CD4-positive, alpha-beta memory T cell (primary cell): ENCODE measurements at regions not wholly inside any gene's neighbourhood (a gene's known extent, or its start where the extent isn't known, plus 50 kb on each side); places are given as distances from the start of the nearest gene placed in this dataset.

Source experiments
- CTCF ChIA-PET: fragments of 350-600 bp; sonication (Branson Sonifier 250); formaldehyde crosslinking; loops from one replicate; lab custom pipeline; 2021; ENCODE audit warnings: inconsistent platforms; ENCODE audit not compliant: partially characterized antibody; lab: Charles Lee
- POLR2A ChIA-PET: fragments of 350-600 bp; sonication (Branson Sonifier 250); formaldehyde crosslinking; loops from one replicate; lab custom pipeline; 2021; ENCODE audit not compliant: partially characterized antibody; lab: Charles Lee
- DNase-seq, 5 donors: peaks; one replicate each; pipeline versions ENCODE4 v3.0.0 to v3.0.0-alpha.2; 2020 to 2022; ENCODE audit warnings: mixed read lengths in 1 of 5
- H3K27ac ChIP-seq: one replicate; pipeline ENCODE4 v1.7.0; 2013; ENCODE audit warnings: low read depth, low read length
- H3K27me3 ChIP-seq: 2 replicates; pipeline ENCODE4 v1.7.0; 2013; ENCODE audit warnings: mild to moderate bottlenecking, low read length, moderate library complexity; ENCODE audit not compliant: insufficient read depth
- H3K36me3 ChIP-seq: 2 replicates; pipeline ENCODE4 v1.7.0; 2013; ENCODE audit warnings: mild to moderate bottlenecking, low read length, moderate library complexity; ENCODE audit not compliant: insufficient read depth
- H3K4me1 ChIP-seq: 2 replicates; pipeline ENCODE4 v1.7.0; 2013; ENCODE audit warnings: mild to moderate bottlenecking, low read length, moderate library complexity; ENCODE audit not compliant: insufficient read depth
- H3K4me3 ChIP-seq, 2 donors: one replicate each; pipeline ENCODE4 v1.7.0; 2013; ENCODE audit warnings: low read length in 2 of 2, mild to moderate bottlenecking in 1 of 2
- H3K9me3 ChIP-seq, 2 donors: one replicate each; pipeline ENCODE4 v1.7.0; 2013; ENCODE audit warnings: low read length in 2 of 2, control low read depth in 1 of 2; ENCODE audit not compliant: control insufficient read depth in 1 of 2
- H3K27ac Mint-ChIP-seq, 7 donors: one replicate each; pipeline ENCODE4 v1.8.0; 2020 to 2021; ENCODE audit warnings: mixed read lengths in 7 of 7, mild to moderate bottlenecking in 6 of 7, inconsistent platforms in 3 of 7, moderate library complexity in 3 of 7
- H3K27me3 Mint-ChIP-seq, 2 donors: one replicate each; pipeline ENCODE4 v1.8.0; 2020 to 2021; ENCODE audit warnings: mixed read lengths in 2 of 2
- H3K36me3 Mint-ChIP-seq, 2 donors: one replicate each; pipeline ENCODE4 v1.8.0; 2020 to 2021; ENCODE audit warnings: mixed read lengths in 2 of 2, inconsistent platforms in 1 of 2, mild to moderate bottlenecking in 1 of 2
- H3K4me1 Mint-ChIP-seq, 4 donors: one replicate each; pipeline ENCODE4 v1.8.0; 2020 to 2021; ENCODE audit warnings: mixed read lengths in 4 of 4, mild to moderate bottlenecking in 1 of 4
- H3K4me3 Mint-ChIP-seq, 8 donors: one replicate each; pipeline ENCODE4 v1.8.0; 2020 to 2021; ENCODE audit warnings: mixed read lengths in 8 of 8, mild to moderate bottlenecking in 7 of 8, moderate library complexity in 6 of 8, inconsistent platforms in 3 of 8
- H3K9me3 Mint-ChIP-seq, 8 donors: one replicate each; pipeline ENCODE4 v1.8.0; 2020 to 2021; ENCODE audit warnings: mixed read lengths in 8 of 8, mild to moderate bottlenecking in 5 of 8, inconsistent platforms in 3 of 8, moderate library complexity in 1 of 8
- intact Hi-C: fragments of 100-400 bp; cut with micrococcal nuclease; formaldehyde crosslinking; loops from one replicate; pipeline ENCODE4 v1.15.1; 2023

DNA sequence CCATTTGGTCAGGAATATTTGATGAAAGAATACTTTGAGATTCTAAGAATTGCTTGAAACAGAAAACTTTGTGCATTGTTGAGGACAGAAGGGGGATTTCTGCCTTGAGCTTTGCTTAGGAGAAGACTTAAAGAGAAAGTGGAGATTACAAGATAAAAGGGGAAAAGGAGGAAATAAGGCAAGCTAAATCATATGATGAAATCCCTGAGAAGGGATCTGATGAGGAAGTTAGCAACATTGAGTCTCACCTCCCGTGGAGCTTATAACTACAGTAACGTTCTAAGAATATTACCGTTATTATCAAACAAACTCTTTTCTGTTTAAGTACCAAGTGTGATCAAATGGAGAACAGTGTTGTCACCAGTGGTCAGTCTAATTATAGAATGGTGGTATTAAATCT lies 414.7 kb upstream of the NAALADL2 start:
- H3K27ac Mint-ChIP-seq: no peak overlapping the region
- DNase-seq: no peak
- intact Hi-C loops: no loop called here
- ChIA-PET POLR2A (no interaction called here), CTCF (no interaction called here)
- H3K4me3 ChIP-seq: no peak overlapping the region
- H3K36me3 Mint-ChIP-seq: no peaks in the 10 kb centered on the region
- H3K27ac ChIP-seq: no peak overlapping the region
- peaks cover 5 to 11% (median 10%) of the 10 kb centered on the region in 4 donors for H3K4me1 Mint-ChIP-seq
- no peaks in the 10 kb centered on the region for H3K4me1 ChIP-seq
- peaks cover 0 to 14% (median 4%) of the 10 kb centered on the region in 8 donors for H3K9me3 Mint-ChIP-seq
- peaks cover 3% of the 10 kb centered on the region for H3K27me3 ChIP-seq
- no peak overlapping the region for H3K4me3 Mint-ChIP-seq
- no peaks in the 10 kb centered on the region for H3K36me3 ChIP-seq
- peaks cover 12 to 14% of the 10 kb centered on the region in 2 donors for H3K27me3 Mint-ChIP-seq
- no peaks in the 10 kb centered on the region for H3K9me3 ChIP-seq

DNA sequence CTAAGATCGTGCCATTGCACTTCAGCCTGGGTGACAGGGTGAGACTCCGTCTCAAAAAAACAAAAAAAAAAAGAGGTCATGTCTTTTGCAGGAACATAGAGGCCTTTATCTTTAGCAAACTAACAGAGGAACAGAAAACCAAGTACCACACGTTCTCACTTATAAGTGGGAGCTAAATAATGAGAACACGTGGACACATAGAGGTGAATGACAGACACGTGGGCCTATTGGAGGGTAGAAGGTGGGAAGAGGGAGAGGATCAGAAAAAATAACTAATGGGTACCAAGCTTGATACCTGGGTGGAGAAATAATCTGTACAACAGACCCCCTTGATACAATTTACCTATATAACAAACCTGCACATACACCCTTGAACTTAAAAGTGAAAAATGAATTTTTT lies 401.4 kb upstream of the NAALADL2 start:
- CTCF ChIA-PET: no interaction called here
- Mint-ChIP-seq H3K4me1 (no peaks in the 10 kb centered on the region), H3K4me3 (no peak overlapping the region), H3K36me3 (no peaks in the 10 kb centered on the region), H3K9me3 (peaks cover 0 to 6% (median 3%) of the 10 kb centered on the region in 8 donors), H3K27ac (no peak overlapping the region), H3K27me3 (no peaks in the 10 kb centered on the region)
- intact Hi-C loops: no loop called here
- DNase-seq: no peak
- no peaks in the 10 kb centered on the region for H3K36me3 ChIP-seq
- H3K4me3 ChIP-seq: no peak overlapping the region
- H3K27me3 ChIP-seq: no peaks in the 10 kb centered on the region
- H3K4me1 ChIP-seq: no peaks in the 10 kb centered on the region
- H3K27ac ChIP-seq: no peak overlapping the region
- H3K9me3 ChIP-seq: no peaks in the 10 kb centered on the region
- POLR2A ChIA-PET: no interaction called here

DNA sequence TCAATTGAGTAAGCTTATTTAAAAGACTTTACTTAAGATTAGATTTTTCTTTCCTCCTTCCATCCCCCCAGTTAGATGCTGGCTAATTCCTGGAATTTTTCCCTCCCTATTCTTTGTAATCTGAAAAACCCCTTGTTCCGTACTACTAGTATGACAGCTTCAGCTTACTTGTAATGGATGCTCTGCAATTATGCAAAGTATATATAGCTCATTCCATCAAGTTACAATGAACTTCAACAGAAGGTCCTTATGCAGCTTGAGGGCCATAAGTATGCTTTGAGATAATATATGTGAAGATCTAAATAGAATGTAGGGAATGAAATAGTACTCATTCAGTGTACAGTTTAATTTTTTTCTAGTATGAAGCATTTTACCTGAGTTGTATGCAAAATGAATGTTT lies 398.3 kb upstream of the NAALADL2 start:
- Mint-ChIP-seq H3K4me3 (no peak overlapping the region), H3K27ac (no peak overlapping the region), H3K27me3 (no peaks in the 10 kb centered on the region), H3K9me3 (peaks cover 0 to 6% (median 2%) of the 10 kb centered on the region in 8 donors), H3K4me1 (no peaks in the 10 kb centered on the region), H3K36me3 (no peaks in the 10 kb centered on the region)
- H3K27ac ChIP-seq: no peak overlapping the region
- H3K36me3 ChIP-seq: no peaks in the 10 kb centered on the region
- ChIA-PET CTCF (no interaction called here), POLR2A (no interaction called here)
- H3K27me3 ChIP-seq: no peaks in the 10 kb centered on the region
- H3K4me3 ChIP-seq: no peak overlapping the region
- no peaks in the 10 kb centered on the region for H3K9me3 ChIP-seq
- H3K4me1 ChIP-seq: no peaks in the 10 kb centered on the region
- intact Hi-C loops: no loop called here
- DNase-seq: no peak

DNA sequence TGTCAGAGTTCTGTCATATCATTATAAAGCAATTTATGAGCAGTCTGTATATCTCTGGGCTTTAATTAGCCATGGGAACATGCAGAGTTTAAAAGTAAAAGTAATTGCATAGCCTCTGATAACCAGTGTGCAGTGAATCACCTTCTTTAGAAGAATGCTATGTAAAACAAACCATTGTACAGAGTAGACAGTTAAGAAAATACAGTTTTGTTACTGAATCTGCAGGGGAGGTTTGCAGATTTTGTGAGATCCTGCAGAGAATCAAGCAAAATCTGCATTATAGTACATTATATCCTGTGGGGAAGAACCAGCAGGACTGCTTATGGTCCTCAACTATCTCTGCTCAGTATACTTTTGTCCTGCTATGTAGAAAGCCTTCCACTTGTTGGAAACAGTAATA lies 396.2 kb upstream of the NAALADL2 start:
- Mint-ChIP-seq H3K4me1 (no peaks in the 10 kb centered on the region), H3K27me3 (no peaks in the 10 kb centered on the region), H3K9me3 (peaks cover 0 to 5% (median under 1%) of the 10 kb centered on the region in 8 donors), H3K36me3 (no peaks in the 10 kb centered on the region), H3K4me3 (no peak overlapping the region), H3K27ac (no peak overlapping the region)
- ChIA-PET POLR2A (no interaction called here), CTCF (no interaction called here)
- H3K27ac ChIP-seq: no peak overlapping the region
- no peaks in the 10 kb centered on the region for H3K36me3 ChIP-seq
- no peaks in the 10 kb centered on the region for H3K4me1 ChIP-seq
- no peaks in the 10 kb centered on the region for H3K27me3 ChIP-seq
- no peaks in the 10 kb centered on the region for H3K9me3 ChIP-seq
- no peak for DNase-seq
- intact Hi-C loops: no loop called here
- H3K4me3 ChIP-seq: no peak overlapping the region

DNA sequence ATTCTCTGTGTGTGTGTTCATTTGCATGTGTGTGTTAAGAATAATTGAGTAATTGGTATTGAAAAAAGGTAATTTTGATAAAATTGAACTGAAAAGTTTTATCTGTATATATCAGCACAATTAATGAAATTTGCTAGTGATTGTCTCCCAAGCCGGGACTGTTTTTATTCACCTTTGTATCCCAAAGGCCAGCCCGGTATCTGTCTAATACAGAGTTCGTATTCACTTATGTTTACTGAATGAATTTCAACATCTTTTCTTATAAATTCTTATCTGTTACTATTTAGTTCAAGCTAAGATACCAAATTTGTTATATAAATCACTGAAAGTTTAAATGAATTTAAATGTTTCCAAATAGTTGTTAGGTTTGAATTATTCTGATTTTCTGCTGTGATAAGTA lies 394.0 kb upstream of the NAALADL2 start:
- no peak overlapping the region for H3K4me3 ChIP-seq
- POLR2A ChIA-PET: no interaction called here
- Mint-ChIP-seq H3K4me1 (no peaks in the 10 kb centered on the region), H3K27me3 (no peaks in the 10 kb centered on the region), H3K36me3 (no peaks in the 10 kb centered on the region), H3K9me3 (peaks cover 0 to 5% (median 2%) of the 10 kb centered on the region in 8 donors), H3K27ac (no peak overlapping the region), H3K4me3 (no peak overlapping the region)
- H3K9me3 ChIP-seq: no peaks in the 10 kb centered on the region
- no peaks in the 10 kb centered on the region for H3K4me1 ChIP-seq
- CTCF ChIA-PET: no interaction called here
- no peak overlapping the region for H3K27ac ChIP-seq
- no peak for DNase-seq
- no peaks in the 10 kb centered on the region for H3K36me3 ChIP-seq
- intact Hi-C loops: no loop called here
- no peaks in the 10 kb centered on the region for H3K27me3 ChIP-seq

DNA sequence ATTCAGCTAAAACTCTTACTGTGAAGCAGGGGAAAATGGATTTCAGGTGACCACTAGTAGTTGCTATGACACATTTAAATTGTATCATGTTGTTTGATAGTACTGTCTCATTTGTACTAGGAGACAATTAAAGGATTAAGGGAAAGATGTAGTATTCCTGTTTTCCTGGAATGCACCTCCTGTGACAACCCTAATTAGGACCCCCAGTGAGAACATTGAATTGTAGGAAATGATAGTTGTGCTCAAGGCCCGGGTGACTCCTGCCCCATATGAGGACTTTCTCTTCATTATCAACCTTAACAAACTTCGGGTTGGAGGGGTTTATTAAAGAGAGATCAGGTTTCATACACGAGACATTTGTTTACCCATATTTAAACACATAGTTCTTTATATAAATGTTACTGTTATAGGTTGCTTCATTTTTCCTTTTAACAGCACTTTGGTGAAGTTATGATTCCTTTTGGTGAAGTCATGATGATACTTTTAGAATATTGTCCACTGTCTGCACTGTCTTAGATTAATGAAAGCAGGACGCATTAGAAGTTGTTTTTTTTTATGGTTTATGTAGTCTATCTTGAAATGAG lies 392.6 kb upstream of the NAALADL2 start:
- Mint-ChIP-seq H3K27ac (no peak overlapping the region), H3K36me3 (no peaks in the 10 kb centered on the region), H3K27me3 (no peaks in the 10 kb centered on the region), H3K4me1 (no peaks in the 10 kb centered on the region), H3K9me3 (peaks cover 0 to 5% (median 2%) of the 10 kb centered on the region in 8 donors), H3K4me3 (no peak overlapping the region)
- no peaks in the 10 kb centered on the region for H3K9me3 ChIP-seq
- H3K4me3 ChIP-seq: no peak overlapping the region
- intact Hi-C loops: no loop called here
- POLR2A ChIA-PET: no interaction called here
- H3K4me1 ChIP-seq: no peaks in the 10 kb centered on the region
- H3K36me3 ChIP-seq: no peaks in the 10 kb centered on the region
- CTCF ChIA-PET: no interaction called here
- no peaks in the 10 kb centered on the region for H3K27me3 ChIP-seq
- H3K27ac ChIP-seq: no peak overlapping the region
- DNase-seq: no peak

DNA sequence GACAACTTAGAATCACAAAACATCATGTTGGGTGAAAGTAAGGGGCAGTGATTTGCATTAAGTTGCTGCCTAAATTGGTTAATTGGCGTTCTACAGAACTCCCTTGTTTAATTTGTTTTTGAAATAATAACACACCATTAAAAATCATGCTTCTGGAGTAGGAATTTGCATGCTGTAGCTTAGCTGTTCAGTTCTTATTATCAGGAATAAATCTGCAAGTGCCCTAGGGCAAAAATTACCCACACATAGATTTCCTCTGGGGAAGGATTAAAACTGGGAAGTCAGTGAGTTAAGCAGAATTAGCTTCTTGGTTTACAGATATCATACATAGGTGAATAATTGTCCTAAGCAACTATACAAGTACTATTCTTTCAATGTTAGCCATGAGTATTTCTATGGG lies 381.6 kb upstream of the NAALADL2 start:
- CTCF ChIA-PET: no interaction called here
- no peaks in the 10 kb centered on the region for H3K36me3 Mint-ChIP-seq
- H3K4me3 Mint-ChIP-seq: no peak overlapping the region
- H3K27ac Mint-ChIP-seq: no peak overlapping the region
- Histone ChIP-seq H3K9me3 (no peaks in the 10 kb centered on the region), H3K4me3 (no peak overlapping the region), H3K27me3 (no peaks in the 10 kb centered on the region), H3K4me1 (no peaks in the 10 kb centered on the region), H3K27ac (no peak overlapping the region), H3K36me3 (no peaks in the 10 kb centered on the region)
- no peak for DNase-seq
- intact Hi-C loops: no loop called here
- H3K9me3 Mint-ChIP-seq: peaks cover 0 to 6% (median under 1%) of the 10 kb centered on the region in 8 donors
- POLR2A ChIA-PET: no interaction called here
- no peaks in the 10 kb centered on the region for H3K4me1 Mint-ChIP-seq
- no peaks in the 10 kb centered on the region for H3K27me3 Mint-ChIP-seq

DNA sequence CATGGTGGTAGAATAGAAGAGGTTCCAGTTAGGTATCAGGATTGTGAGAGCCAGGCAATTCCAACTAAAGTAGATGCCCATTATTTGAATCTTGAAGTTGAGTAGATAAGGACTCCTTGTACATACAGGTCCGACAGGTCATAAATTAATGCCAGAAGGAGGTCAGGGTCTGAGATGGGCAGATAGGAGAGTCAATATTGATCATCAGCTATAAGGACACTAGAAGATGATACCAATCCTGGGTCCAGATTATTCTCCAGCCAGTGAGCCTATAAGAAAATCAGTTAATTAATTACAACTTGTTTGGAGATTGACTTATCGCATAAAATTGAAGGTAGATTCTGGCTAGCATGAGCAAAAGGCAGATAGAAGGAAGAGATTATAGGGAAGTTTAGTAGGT lies 378.4 kb upstream of the NAALADL2 start:
- H3K27me3 ChIP-seq: no peaks in the 10 kb centered on the region
- Mint-ChIP-seq H3K27me3 (no peaks in the 10 kb centered on the region), H3K9me3 (peaks cover 0 to 8% (median 2%) of the 10 kb centered on the region in 8 donors), H3K4me3 (no peak overlapping the region), H3K27ac (no peak overlapping the region), H3K4me1 (no peaks in the 10 kb centered on the region), H3K36me3 (no peaks in the 10 kb centered on the region)
- no peaks in the 10 kb centered on the region for H3K36me3 ChIP-seq
- POLR2A ChIA-PET: no interaction called here
- H3K4me1 ChIP-seq: no peaks in the 10 kb centered on the region
- CTCF ChIA-PET: no interaction called here
- no peak for DNase-seq
- intact Hi-C loops: no loop called here
- H3K27ac ChIP-seq: no peak overlapping the region
- H3K9me3 ChIP-seq: no peaks in the 10 kb centered on the region
- no peak overlapping the region for H3K4me3 ChIP-seq
